ENCODE measurements at regions not wholly inside any gene's neighbourhood (a gene's known extent, or its start where the extent isn't known, plus 50 kb on each side); places are given as distances from the start of the nearest gene placed in this dataset.

DNA sequence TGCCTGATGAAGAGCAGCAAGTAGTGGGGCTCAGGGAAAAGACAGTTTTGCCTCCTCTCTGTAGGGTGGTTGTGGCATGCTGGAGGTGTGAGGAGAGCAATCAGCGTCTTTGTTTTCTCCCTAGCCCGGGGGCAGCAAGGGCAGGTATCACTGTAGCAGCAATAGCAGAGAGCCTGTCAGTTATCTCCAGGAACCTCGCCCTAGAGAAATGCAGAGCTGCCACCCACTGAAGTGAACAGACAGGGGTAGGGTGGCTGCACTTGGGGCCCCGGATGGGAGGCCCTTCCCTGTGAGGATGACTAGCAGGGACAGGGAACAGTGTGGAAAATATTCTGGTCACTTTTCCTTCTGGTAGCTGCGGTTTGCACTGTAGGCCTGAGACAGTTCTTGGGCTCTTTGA, 886.5 kb downstream of the CDH8 start:
- TF ChIP-seq POLR2A (IDR thresholded peaks at IDR 0.05): no peak
- TF ChIP-seq CTCF (IDR thresholded peaks at IDR 0.05): no peak
- no peak for TF ChIP-seq EP300 (IDR thresholded peaks at IDR 0.05)

All from ovary (tissue), 3 donors.